Fibroblast of lung (primary cell): ENCODE measurements at regions not wholly inside any gene's neighbourhood (a gene's known extent, or its start where the extent isn't known, plus 50 kb on each side); places are given as distances from the start of the nearest gene placed in this dataset.

Experiments
- EZH2 ChIP-seq: IDR thresholded peaks from 2 replicates; pipeline ENCODE4 v1.5.1; 2012; ENCODE audit warnings: low read length, control low read depth, mild to moderate bottlenecking; ENCODE audit errors: missing control alignments
- TF ChIP-seq, protein P1 (sequence below), 2 donors: IDR thresholded peaks in 1 of 2; conservative IDR thresholded peaks in 1 of 2; 1 replicate in 1 of 2; 2 replicates in 1 of 2; pipeline ENCODE4 v1.5.1; 2011 to 2012; ENCODE audit warnings: low read length in 2 of 2, control low read depth in 1 of 2, inconsistent platforms in 1 of 2, low read depth in 1 of 2, mild to moderate bottlenecking in 1 of 2

DNA sequence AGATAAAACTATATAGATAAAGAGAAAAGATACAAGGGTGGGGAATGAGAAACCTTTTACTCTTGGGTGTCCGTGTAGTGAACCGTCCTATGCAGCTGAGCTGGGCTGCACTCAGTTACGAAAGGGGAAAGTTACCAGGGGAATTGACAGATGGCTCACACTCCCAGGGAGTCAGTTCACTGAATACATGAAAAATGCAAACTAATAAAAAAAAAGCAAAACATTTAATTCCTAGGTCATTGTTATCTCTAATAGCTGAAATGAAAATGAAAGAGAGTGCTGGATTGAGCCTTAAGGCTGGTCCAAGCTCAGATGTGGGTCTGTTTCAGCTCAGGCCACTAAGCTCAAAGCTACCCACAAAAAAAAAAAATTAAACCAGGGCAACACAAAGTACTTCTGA lies 138.0 kb downstream of the THBS2 start:
- TF ChIP-seq, protein P1, sequence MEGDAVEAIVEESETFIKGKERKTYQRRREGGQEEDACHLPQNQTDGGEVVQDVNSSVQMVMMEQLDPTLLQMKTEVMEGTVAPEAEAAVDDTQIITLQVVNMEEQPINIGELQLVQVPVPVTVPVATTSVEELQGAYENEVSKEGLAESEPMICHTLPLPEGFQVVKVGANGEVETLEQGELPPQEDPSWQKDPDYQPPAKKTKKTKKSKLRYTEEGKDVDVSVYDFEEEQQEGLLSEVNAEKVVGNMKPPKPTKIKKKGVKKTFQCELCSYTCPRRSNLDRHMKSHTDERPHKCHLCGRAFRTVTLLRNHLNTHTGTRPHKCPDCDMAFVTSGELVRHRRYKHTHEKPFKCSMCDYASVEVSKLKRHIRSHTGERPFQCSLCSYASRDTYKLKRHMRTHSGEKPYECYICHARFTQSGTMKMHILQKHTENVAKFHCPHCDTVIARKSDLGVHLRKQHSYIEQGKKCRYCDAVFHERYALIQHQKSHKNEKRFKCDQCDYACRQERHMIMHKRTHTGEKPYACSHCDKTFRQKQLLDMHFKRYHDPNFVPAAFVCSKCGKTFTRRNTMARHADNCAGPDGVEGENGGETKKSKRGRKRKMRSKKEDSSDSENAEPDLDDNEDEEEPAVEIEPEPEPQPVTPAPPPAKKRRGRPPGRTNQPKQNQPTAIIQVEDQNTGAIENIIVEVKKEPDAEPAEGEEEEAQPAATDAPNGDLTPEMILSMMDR (conservative IDR thresholded peaks at IDR 0.05 in 1 of 2, IDR thresholded peaks at IDR 0.05 in 1 of 2; ENCODE audit: low read depth in 1 of 2, low read length in 2 of 2), result no peak
- TF ChIP-seq EZH2, result no peak
